Esophagus squamous epithelium (tissue), 4 donors: ENCODE measurements at regions not wholly inside any gene's neighbourhood (a gene's known extent, or its start where the extent isn't known, plus 50 kb on each side); places are given as distances from the start of the nearest gene placed in this dataset.

Experiments
- POLR2A ChIP-seq, 4 donors: fragments of 450-650 bp; IDR thresholded peaks; one replicate each; pipeline ENCODE4 v1.6.1; 2017; ENCODE audit warnings: antibody characterized with exemption in 4 of 4, mild to moderate bottlenecking in 4 of 4, moderate library complexity in 3 of 4
- TF ChIP-seq, protein P1 (sequence below), 6 experiments: fragments of 450-650 bp in 4 of 6; fragments of 200-600 bp in 2 of 6; sonication (generic) in 2 of 6; IDR thresholded peaks; one replicate each; pipeline ENCODE4 v1.5.1; 2016 to 2019; ENCODE audit warnings: antibody characterized with exemption in 6 of 6, mild to moderate bottlenecking in 4 of 6, moderate library complexity in 4 of 6

DNA sequence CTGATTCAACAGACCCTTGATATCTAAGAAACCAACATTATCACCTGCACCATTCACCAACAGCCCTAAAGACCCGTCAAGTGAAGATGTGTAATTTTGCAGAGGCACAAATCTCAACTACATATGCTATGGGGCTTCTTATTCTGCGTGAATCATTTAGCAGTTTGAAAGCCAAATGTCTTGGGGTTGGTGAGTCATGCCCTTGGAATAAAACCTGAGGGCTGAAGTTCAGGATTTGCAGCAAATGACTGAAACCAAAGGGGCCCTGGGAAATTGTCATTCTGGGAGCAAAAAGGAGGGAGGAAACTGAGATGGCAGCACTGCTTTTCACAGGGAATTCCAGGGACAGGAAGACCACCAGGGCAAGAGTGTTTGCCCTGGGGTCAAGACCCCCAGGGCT, 79.2 kb upstream of the TNR start:
- TF ChIP-seq, protein P1, sequence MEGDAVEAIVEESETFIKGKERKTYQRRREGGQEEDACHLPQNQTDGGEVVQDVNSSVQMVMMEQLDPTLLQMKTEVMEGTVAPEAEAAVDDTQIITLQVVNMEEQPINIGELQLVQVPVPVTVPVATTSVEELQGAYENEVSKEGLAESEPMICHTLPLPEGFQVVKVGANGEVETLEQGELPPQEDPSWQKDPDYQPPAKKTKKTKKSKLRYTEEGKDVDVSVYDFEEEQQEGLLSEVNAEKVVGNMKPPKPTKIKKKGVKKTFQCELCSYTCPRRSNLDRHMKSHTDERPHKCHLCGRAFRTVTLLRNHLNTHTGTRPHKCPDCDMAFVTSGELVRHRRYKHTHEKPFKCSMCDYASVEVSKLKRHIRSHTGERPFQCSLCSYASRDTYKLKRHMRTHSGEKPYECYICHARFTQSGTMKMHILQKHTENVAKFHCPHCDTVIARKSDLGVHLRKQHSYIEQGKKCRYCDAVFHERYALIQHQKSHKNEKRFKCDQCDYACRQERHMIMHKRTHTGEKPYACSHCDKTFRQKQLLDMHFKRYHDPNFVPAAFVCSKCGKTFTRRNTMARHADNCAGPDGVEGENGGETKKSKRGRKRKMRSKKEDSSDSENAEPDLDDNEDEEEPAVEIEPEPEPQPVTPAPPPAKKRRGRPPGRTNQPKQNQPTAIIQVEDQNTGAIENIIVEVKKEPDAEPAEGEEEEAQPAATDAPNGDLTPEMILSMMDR (IDR thresholded peaks at IDR 0.05): no peak
- TF ChIP-seq POLR2A (IDR thresholded peaks at IDR 0.05): no peak
